GM18508 (cell line): ENCODE measurements at regions not wholly inside any gene's neighbourhood (a gene's known extent, or its start where the extent isn't known, plus 50 kb on each side); places are given as distances from the start of the nearest gene placed in this dataset.

Source experiments
- ATAC-seq: cut with Tn5 transposase; IDR thresholded peaks from one replicate; pipeline ENCODE4 v1.9.1; 2021; ENCODE audit warnings: moderate number of reproducible peaks; ENCODE audit not compliant: insufficient read depth, unreplicated experiment

GRCh38 chr18:67301592-67301991 is 214.9 kb downstream of the DSEL start:
- no peak for ATAC-seq

GRCh38 chr18:67300498-67300897 is 216.0 kb downstream of the DSEL start:
- no peak for ATAC-seq

GRCh38 chr18:67292814-67293213 is 223.7 kb downstream of the DSEL start:
- ATAC-seq, result no peak

- no peak for ATAC-seq
Measured at GRCh38 chr18:67290421-67290820, 226.1 kb downstream of the DSEL start.

GRCh38 chr18:67285583-67285982 is 230.9 kb downstream of the DSEL start:
- ATAC-seq, result no peak

- ATAC-seq, result no peak
Measured at GRCh38 chr18:67282796-67283195, 233.7 kb downstream of the DSEL start.

- ATAC-seq, result no peak
Measured at GRCh38 chr18:67281746-67282145, 234.8 kb downstream of the DSEL start.

GRCh38 chr18:67280486-67281242 is 235.9 kb downstream of the DSEL start:
- ATAC-seq, result no peak

- ATAC-seq, result no peak
Measured at GRCh38 chr18:67279988-67280387, 236.5 kb downstream of the DSEL start.

GRCh38 chr18:67278984-67279383 is 237.5 kb downstream of the DSEL start:
- ATAC-seq, result no peak

- ATAC-seq, result no peak
Measured at GRCh38 chr18:67276638-67277037, 239.9 kb downstream of the DSEL start.

GRCh38 chr18:67273288-67273687 is 243.2 kb downstream of the DSEL start:
- ATAC-seq, result no peak

GRCh38 chr18:67269206-67269605 is 247.3 kb downstream of the DSEL start:
- no peak for ATAC-seq

- ATAC-seq, result no peak
Measured at GRCh38 chr18:67268530-67268929, 248.0 kb downstream of the DSEL start.

- ATAC-seq, result no peak
Measured at GRCh38 chr18:67266246-67267237, 250.0 kb downstream of the DSEL start.

GRCh38 chr18:67265464-67266245 is 250.9 kb downstream of the DSEL start:
- no peak for ATAC-seq

- ATAC-seq, result no peak
Measured at GRCh38 chr18:67261931-67262552, 254.5 kb downstream of the DSEL start.

GRCh38 chr18:67260841-67261240 is 255.7 kb downstream of the DSEL start:
- no peak for ATAC-seq

GRCh38 chr18:67250776-67251424 is 265.6 kb downstream of the DSEL start:
- ATAC-seq, result no peak
